ENCODE measurements at regions not wholly inside any gene's neighbourhood (a gene's known extent, or its start where the extent isn't known, plus 50 kb on each side); places are given as distances from the start of the nearest gene placed in this dataset.

GRCh38 chr6:80550748-80551147, 444.3 kb downstream of the BCKDHB start:
- Mint-ChIP-seq H3K4me3 (no peak overlapping the region), H3K27me3 (ENCODE audit: insufficient read depth, low read depth, poor library complexity) (peaks cover 3% of the 10 kb centered on the region), H3K9me3 (peaks cover 23% of the 10 kb centered on the region), H3K36me3 (ENCODE audit: low read depth) (peaks cover 9% of the 10 kb centered on the region), H3K27ac (no peak overlapping the region), H3K4me1 (peaks cover 5% of the 10 kb centered on the region; the same call in 2 of the 3 replicates)
- no peaks in the 10 kb centered on the region for H3F3A ChIP-seq (replicated peaks; ENCODE audit: low read depth)
- no peak overlapping the region for H3K4me2 ChIP-seq
- TF ChIP-seq NANOG (IDR thresholded peaks at IDR 0.05; ENCODE audit: borderline replicate concordance) (no peak), STAT1 (IDR thresholded peaks at IDR 0.05; ENCODE audit: unreplicated experiment) (no peak), REST (IDR thresholded peaks at IDR 0.05; ENCODE audit: unreplicated experiment) (no peak), CTCF (conservative IDR thresholded peaks at IDR 0.05; ENCODE audit: low read depth in 2 of 2) (no peak), JUNB (IDR thresholded peaks at IDR 0.05; ENCODE audit: unreplicated experiment) (no peak), EZH2 (IDR thresholded peaks at IDR 0.05; ENCODE audit: low read depth, unreplicated experiment) (no peak), CREB1 (CRISPR knock-in tag; IDR thresholded peaks at IDR 0.05; ENCODE audit: low read depth) (no peak), ZNF331 (CRISPR knock-in tag; IDR thresholded peaks at IDR 0.05; ENCODE audit: low read depth) (no peak), EZH2phosphoT487 (IDR thresholded peaks at IDR 0.05; ENCODE audit: unreplicated experiment) (no peak), ZNF462 (CRISPR knock-in tag; IDR thresholded peaks at IDR 0.05) (no peak), ZNF114 (CRISPR knock-in tag; IDR thresholded peaks at IDR 0.05) (no peak), ETS1 (IDR thresholded peaks at IDR 0.05) (no peak), POLR2AphosphoS5 (IDR thresholded peaks at IDR 0.05; ENCODE audit: low read depth) (no peak)
- H2AFZ ChIP-seq = no peak overlapping the region
- H3K4me1 ChIP-seq (ENCODE audit: insufficient read depth) = no peaks in the 10 kb centered on the region
- no peaks in the 10 kb centered on the region for H4K20me1 ChIP-seq (replicated peaks; ENCODE audit: insufficient read depth)
- no peak overlapping the region for H3K27ac ChIP-seq (ENCODE audit: low read depth)
- H3K27me3 ChIP-seq (ENCODE audit: insufficient read depth) = no peaks in the 10 kb centered on the region
- no peak for DNase-seq (ENCODE audit: low spot score)
- H3K9me2 ChIP-seq (ENCODE audit: insufficient read depth) = 0 out of 2 replicates have a peak, but pooled peaks cover 10% of the 10 kb centered on the region
- H3K36me3 ChIP-seq (ENCODE audit: insufficient read depth) = no peaks in the 10 kb centered on the region
- H3K4me3 ChIP-seq = no peak overlapping the region
- no peak for ATAC-seq
- H3K79me2 ChIP-seq (replicated peaks; ENCODE audit: insufficient read depth) = no peaks in the 10 kb centered on the region

Measured in GM23338 (cell line).